ENCODE measurements at regions not wholly inside any gene's neighbourhood (a gene's known extent, or its start where the extent isn't known, plus 50 kb on each side); places are given as distances from the start of the nearest gene placed in this dataset.

DNA sequence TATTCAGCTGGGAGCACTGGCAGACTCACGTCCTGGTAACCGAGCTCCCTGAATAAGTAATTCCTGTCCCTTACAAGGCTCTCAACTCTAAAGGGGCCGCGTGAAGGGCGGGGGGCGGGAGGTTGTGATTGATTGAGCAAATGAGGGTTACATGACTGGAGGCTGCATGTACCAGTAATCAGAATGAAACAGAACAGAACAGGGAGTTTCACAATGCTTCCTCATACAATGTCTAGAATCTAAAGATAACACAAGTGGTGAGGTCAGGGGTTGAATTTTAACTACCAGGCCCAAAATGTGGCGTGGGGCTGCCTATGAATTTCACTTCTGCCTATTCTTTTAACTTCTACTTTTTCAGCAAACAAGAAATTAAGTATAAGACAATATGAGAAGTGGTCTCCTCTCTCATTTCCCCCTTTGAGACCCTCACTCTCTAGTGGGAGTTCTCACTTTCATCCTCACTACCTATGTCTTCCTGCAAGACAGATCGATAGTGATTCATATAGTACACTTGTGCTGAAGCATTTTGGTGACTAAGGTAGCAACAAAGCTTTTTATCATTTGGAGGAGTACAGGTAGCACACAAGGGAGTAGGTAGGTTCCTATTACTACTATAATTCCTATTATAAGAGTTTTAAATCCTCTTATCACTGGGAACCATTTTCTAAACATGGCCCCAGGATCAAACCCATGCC, 239.8 kb downstream of the KTN1 start:
- Histone ChIP-seq H3K4me1 (ENCODE audit: low read length) (no peaks in the 10 kb centered on the region), H3K9me3 (ENCODE audit: low read length) (no peaks in the 10 kb centered on the region), H3K4me3 (ENCODE audit: low read length) (no peak overlapping the region), H3K9ac (ENCODE audit: low read length) (no peak overlapping the region), H3K27ac (ENCODE audit: low read length) (no peak overlapping the region), H3K27me3 (ENCODE audit: low read length) (no peaks in the 10 kb centered on the region), H2AFZ (ENCODE audit: low read length) (no peak overlapping the region), H3K36me3 (ENCODE audit: insufficient read depth, low read length) (no peaks in the 10 kb centered on the region), H3K9me2 (replicated peaks; ENCODE audit: insufficient read depth, low read length) (no peaks in the 10 kb centered on the region), H4K20me1 (ENCODE audit: insufficient read depth, low read depth, low read length) (no peaks in the 10 kb centered on the region), H3K79me2 (ENCODE audit: low read length) (no peaks in the 10 kb centered on the region), H3K4me2 (ENCODE audit: low read depth, low read length, poor library complexity, severe bottlenecking) (no peak overlapping the region)
- no peak for DNase-seq

DNA sequence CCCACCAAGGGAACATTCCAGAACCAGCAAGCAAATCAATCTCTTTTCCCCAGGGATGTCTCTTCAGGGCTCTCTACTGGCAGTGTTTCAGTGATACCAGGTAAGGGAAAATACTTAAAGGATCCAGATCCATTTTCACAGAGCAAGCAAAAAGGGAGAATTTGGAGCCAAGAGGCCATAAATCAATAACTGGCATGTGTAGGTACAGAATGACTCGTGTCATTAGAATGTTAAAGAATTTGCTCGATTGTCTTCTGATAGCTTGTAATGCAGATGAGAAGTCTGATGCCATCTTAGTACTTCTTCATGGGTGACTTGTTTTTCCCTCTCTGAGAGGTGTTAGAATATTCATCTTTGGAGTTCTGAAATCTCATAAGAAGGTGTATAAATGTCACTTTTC, 242.9 kb downstream of the KTN1 start:
- Histone ChIP-seq H3K27me3 (ENCODE audit: low read length) (no peaks in the 10 kb centered on the region), H4K20me1 (ENCODE audit: insufficient read depth, low read depth, low read length) (no peaks in the 10 kb centered on the region), H3K4me2 (ENCODE audit: low read depth, low read length, poor library complexity, severe bottlenecking) (no peak overlapping the region), H2AFZ (ENCODE audit: low read length) (no peak overlapping the region), H3K79me2 (ENCODE audit: low read length) (no peaks in the 10 kb centered on the region), H3K4me1 (ENCODE audit: low read length) (no peaks in the 10 kb centered on the region), H3K9me2 (replicated peaks; ENCODE audit: insufficient read depth, low read length) (no peaks in the 10 kb centered on the region), H3K9ac (ENCODE audit: low read length) (no peak overlapping the region), H3K9me3 (ENCODE audit: low read length) (no peaks in the 10 kb centered on the region), H3K4me3 (ENCODE audit: low read length) (no peak overlapping the region), H3K36me3 (ENCODE audit: insufficient read depth, low read length) (no peaks in the 10 kb centered on the region), H3K27ac (ENCODE audit: low read length) (no peak overlapping the region)
- DNase-seq, result no peak

DNA sequence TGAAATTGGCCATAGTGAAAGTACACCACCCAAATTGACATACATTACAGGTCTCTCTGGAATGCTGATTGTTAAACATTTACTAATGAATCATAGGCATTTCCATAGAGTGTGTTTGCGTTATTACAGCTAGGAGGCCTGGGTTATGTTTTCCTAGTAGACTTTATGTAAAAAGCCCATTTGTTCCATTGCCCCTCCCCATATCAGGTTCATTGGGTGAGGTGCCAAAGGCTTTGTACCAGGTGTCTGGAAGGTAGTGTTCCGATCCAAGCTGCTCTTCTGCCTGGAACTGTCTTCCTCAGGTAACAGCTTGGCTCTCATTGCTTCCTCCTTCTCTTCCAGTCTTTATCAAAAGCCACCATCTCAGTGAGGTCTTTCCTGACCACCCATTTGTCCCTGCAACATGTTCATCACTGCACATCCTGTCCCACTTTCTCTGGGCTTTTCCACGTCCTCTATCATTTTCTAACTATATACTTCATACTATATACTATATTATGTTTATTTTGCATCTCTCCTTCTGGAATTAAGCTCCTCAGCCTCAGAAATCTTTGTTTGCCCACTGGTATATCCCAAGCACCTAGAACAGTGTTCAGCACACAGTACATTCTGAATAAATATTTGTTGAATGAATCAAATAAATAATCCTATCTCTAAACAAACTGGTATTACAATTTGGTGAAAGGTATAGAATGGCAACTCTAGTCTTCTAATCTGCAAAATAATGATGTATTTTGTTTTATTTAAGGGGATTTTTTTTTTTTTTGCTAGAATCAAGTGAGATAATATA, 252.3 kb downstream of the KTN1 start:
- Histone ChIP-seq H3K27ac (ENCODE audit: low read length) (no peak overlapping the region), H3K36me3 (ENCODE audit: insufficient read depth, low read length) (no peaks in the 10 kb centered on the region), H3K27me3 (ENCODE audit: low read length) (no peaks in the 10 kb centered on the region), H3K79me2 (ENCODE audit: low read length) (no peaks in the 10 kb centered on the region), H3K4me2 (ENCODE audit: low read depth, low read length, poor library complexity, severe bottlenecking) (no peak overlapping the region), H3K9ac (ENCODE audit: low read length) (no peak overlapping the region), H2AFZ (ENCODE audit: low read length) (no peak overlapping the region), H4K20me1 (ENCODE audit: insufficient read depth, low read depth, low read length) (no peaks in the 10 kb centered on the region), H3K9me3 (ENCODE audit: low read length) (no peaks in the 10 kb centered on the region), H3K4me3 (ENCODE audit: low read length) (no peak overlapping the region), H3K4me1 (ENCODE audit: low read length) (no peaks in the 10 kb centered on the region), H3K9me2 (replicated peaks; ENCODE audit: insufficient read depth, low read length) (no peaks in the 10 kb centered on the region)
- no peak for DNase-seq

DNA sequence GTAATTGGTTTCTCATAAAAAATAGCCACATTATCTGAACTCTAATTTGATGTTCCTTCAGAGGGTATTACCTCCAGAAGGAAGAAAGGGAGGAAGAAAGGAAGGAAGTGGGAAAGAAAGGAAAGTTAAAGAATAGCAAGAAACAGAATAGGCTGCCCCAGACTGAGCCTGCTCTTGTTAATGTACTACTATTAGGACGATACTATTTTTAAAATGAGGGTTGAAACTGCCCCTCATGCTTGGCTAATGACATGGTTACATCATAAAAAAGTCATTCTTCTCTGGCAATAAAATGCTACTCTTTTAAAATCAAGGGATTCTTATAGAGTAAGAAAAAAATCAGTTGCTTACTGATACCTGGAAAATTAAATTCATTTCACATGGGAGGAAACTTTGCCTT, 253.0 kb downstream of the KTN1 start:
- Histone ChIP-seq H3K27me3 (ENCODE audit: low read length) (no peaks in the 10 kb centered on the region), H2AFZ (ENCODE audit: low read length) (no peak overlapping the region), H3K4me1 (ENCODE audit: low read length) (no peaks in the 10 kb centered on the region), H3K9me3 (ENCODE audit: low read length) (no peaks in the 10 kb centered on the region), H3K9me2 (replicated peaks; ENCODE audit: insufficient read depth, low read length) (no peaks in the 10 kb centered on the region), H4K20me1 (ENCODE audit: insufficient read depth, low read depth, low read length) (no peaks in the 10 kb centered on the region), H3K36me3 (ENCODE audit: insufficient read depth, low read length) (no peaks in the 10 kb centered on the region), H3K4me2 (ENCODE audit: low read depth, low read length, poor library complexity, severe bottlenecking) (no peak overlapping the region), H3K27ac (ENCODE audit: low read length) (no peak overlapping the region), H3K9ac (ENCODE audit: low read length) (no peak overlapping the region), H3K79me2 (ENCODE audit: low read length) (no peaks in the 10 kb centered on the region), H3K4me3 (ENCODE audit: low read length) (no peak overlapping the region)
- DNase-seq, result no peak

DNA sequence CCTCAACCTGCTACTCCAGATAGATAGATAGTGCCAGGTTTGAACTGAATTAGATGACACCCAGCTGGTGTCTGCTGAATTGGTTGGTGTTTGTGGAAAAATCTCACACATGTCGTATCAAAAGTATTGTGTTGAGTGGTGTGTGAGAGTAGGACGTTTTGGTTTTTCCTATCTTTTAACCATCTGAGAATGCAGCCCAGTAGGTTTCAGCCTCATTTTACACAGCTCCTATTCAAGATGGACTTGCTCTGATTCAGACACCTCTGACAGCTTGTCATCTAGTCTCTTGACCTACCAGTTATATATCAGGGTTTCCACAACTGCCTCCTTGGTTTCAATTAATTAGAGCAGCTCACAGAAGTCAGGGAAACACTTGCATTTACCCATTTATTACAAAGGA, 254.4 kb downstream of the KTN1 start:
- Histone ChIP-seq H3K9me3 (ENCODE audit: low read length) (no peaks in the 10 kb centered on the region), H4K20me1 (ENCODE audit: insufficient read depth, low read depth, low read length) (no peaks in the 10 kb centered on the region), H3K27ac (ENCODE audit: low read length) (no peak overlapping the region), H3K4me2 (ENCODE audit: low read depth, low read length, poor library complexity, severe bottlenecking) (no peak overlapping the region), H3K4me1 (ENCODE audit: low read length) (no peaks in the 10 kb centered on the region), H3K36me3 (ENCODE audit: insufficient read depth, low read length) (no peaks in the 10 kb centered on the region), H3K9me2 (replicated peaks; ENCODE audit: insufficient read depth, low read length) (no peaks in the 10 kb centered on the region), H3K27me3 (ENCODE audit: low read length) (no peaks in the 10 kb centered on the region), H3K79me2 (ENCODE audit: low read length) (no peaks in the 10 kb centered on the region), H3K9ac (ENCODE audit: low read length) (no peak overlapping the region), H3K4me3 (ENCODE audit: low read length) (no peak overlapping the region), H2AFZ (ENCODE audit: low read length) (no peak overlapping the region)
- no peak for DNase-seq

DNA sequence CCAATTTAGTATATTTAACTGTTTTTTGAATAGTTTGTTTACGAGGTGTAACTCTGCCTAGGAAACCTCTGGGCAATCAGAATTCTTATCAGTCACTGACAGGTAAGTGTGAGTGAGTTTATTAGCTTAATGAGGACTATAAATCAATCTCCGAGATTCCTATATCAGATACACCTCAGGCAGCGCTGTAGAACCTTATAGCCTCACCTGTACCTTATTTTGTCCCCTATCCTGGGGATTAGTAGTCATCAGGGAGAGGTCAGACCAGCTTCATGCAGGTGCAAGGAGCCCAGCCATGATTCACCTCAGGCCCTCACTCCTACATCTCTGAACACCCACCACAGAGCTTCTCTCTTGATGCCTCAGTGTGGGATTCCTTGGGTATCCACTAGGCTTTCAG, 256.0 kb downstream of the KTN1 start:
- no peak overlapping the region for H3K27ac ChIP-seq (ENCODE audit: low read length)
- H2AFZ ChIP-seq (ENCODE audit: low read length), result no peak overlapping the region
- no peak for DNase-seq
- H3K4me3 ChIP-seq (ENCODE audit: low read length), result no peak overlapping the region
- no peaks in the 10 kb centered on the region for H3K79me2 ChIP-seq (ENCODE audit: low read length)
- no peak overlapping the region for H3K9ac ChIP-seq (ENCODE audit: low read length)
- H3K27me3 ChIP-seq (ENCODE audit: low read length), result no peaks in the 10 kb centered on the region
- no peaks in the 10 kb centered on the region for H3K4me1 ChIP-seq (ENCODE audit: low read length)
- H3K4me2 ChIP-seq (ENCODE audit: low read depth, low read length, poor library complexity, severe bottlenecking), result no peak overlapping the region
- no peaks in the 10 kb centered on the region for H3K9me3 ChIP-seq (ENCODE audit: low read length)
- H4K20me1 ChIP-seq (ENCODE audit: insufficient read depth, low read depth, low read length), result no peaks in the 10 kb centered on the region
- H3K9me2 ChIP-seq (replicated peaks; ENCODE audit: insufficient read depth, low read length), result no peaks in the 10 kb centered on the region
- H3K36me3 ChIP-seq (ENCODE audit: insufficient read depth, low read length), result no peaks in the 10 kb centered on the region

DNA sequence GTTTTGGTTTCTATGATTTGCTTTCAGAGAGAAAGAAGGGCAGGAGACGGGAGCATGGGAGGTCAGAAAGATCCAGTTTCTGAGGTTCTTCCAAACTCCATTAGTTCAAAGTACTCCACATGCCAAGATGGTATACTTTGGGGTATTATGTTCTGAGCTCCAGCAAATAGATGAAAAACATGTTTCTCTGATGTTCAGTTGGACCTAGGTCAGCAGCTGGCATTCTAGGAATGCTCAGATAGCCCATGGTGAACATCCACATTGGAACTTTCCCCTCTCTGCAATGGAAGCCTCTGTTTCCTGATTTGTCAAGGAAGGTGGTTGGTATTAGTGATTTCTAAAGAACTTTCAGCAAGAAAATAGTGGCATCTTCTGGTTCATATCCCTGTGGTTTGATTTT, 257.5 kb downstream of the KTN1 start:
- no peaks in the 10 kb centered on the region for H4K20me1 ChIP-seq (ENCODE audit: insufficient read depth, low read depth, low read length)
- no peaks in the 10 kb centered on the region for H3K9me3 ChIP-seq (ENCODE audit: low read length)
- no peaks in the 10 kb centered on the region for H3K27me3 ChIP-seq (ENCODE audit: low read length)
- no peaks in the 10 kb centered on the region for H3K79me2 ChIP-seq (ENCODE audit: low read length)
- no peak overlapping the region for H2AFZ ChIP-seq (ENCODE audit: low read length)
- DNase-seq, result no peak
- no peaks in the 10 kb centered on the region for H3K36me3 ChIP-seq (ENCODE audit: insufficient read depth, low read length)
- no peak overlapping the region for H3K9ac ChIP-seq (ENCODE audit: low read length)
- H3K27ac ChIP-seq (ENCODE audit: low read length), result no peak overlapping the region
- no peak overlapping the region for H3K4me2 ChIP-seq (ENCODE audit: low read depth, low read length, poor library complexity, severe bottlenecking)
- H3K4me3 ChIP-seq (ENCODE audit: low read length), result no peak overlapping the region
- H3K9me2 ChIP-seq (replicated peaks; ENCODE audit: insufficient read depth, low read length), result no peaks in the 10 kb centered on the region
- H3K4me1 ChIP-seq (ENCODE audit: low read length), result no peaks in the 10 kb centered on the region

DNA sequence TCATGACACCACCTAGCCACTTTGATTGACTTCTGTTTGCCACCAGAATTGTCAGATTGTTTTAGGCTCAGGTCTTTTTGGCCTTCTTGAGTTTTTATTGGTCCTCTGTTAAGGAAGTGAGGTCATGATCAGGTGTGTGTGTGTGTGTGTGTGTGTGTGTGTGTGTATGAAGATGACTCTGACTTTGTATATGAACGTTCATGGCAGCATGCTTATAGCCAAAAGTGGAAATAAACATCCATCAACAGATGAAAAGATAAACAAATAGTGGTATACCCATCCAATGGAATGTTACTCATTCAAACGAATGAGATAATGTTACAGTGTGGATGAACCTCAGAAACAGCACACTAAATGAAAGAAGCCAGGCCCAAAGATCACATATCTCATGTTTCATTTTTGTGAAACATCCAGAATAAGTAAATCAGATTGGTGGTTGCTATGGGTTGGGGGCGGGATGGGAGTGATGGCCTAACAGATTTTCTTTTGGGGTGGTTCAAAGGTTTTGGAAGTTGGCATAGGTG, 258.6 kb downstream of the KTN1 start:
- Histone ChIP-seq H3K27ac (ENCODE audit: low read length) (no peak overlapping the region), H3K27me3 (ENCODE audit: low read length) (no peaks in the 10 kb centered on the region), H2AFZ (ENCODE audit: low read length) (no peak overlapping the region), H3K9me2 (replicated peaks; ENCODE audit: insufficient read depth, low read length) (no peaks in the 10 kb centered on the region), H3K4me3 (ENCODE audit: low read length) (no peak overlapping the region), H3K4me2 (ENCODE audit: low read depth, low read length, poor library complexity, severe bottlenecking) (no peak overlapping the region), H3K36me3 (ENCODE audit: insufficient read depth, low read length) (no peaks in the 10 kb centered on the region), H3K4me1 (ENCODE audit: low read length) (no peaks in the 10 kb centered on the region), H3K9ac (ENCODE audit: low read length) (no peak overlapping the region), H4K20me1 (ENCODE audit: insufficient read depth, low read depth, low read length) (no peaks in the 10 kb centered on the region), H3K79me2 (ENCODE audit: low read length) (no peaks in the 10 kb centered on the region), H3K9me3 (ENCODE audit: low read length) (no peaks in the 10 kb centered on the region)
- no peak for DNase-seq

Data from Karpas-422 (cell line).